ENCODE measurements at regions not wholly inside any gene's neighbourhood (a gene's known extent, or its start where the extent isn't known, plus 50 kb on each side); places are given as distances from the start of the nearest gene placed in this dataset.
"Not testable (repeated sequence)": the region's sequence is repeated elsewhere in the genome, so short reads cannot be mapped to it uniquely, and the experiment has no call there.

- no peak for DNase-seq
These were observed 404.9 kb downstream of the PCDH7 start for GRCh38 chr4:31125061-31125460.

DNA sequence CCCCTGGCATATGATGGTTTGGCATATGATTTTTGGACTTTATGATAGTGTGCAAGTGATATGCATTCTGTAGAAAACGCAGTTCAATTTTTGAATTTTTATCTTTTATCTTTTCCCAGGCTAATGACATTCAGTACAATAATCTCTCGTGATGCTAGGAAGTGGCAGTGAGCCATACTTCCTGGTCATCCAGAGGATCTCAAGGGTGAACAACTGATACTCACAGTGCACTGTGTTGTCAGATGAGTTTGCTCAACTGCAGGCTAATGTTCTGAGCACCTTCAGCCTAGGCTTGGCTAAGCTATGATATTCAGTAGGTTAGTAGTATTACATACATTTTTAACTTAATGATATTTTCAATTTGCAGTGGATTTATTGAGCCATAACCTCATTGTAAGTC is 405.3 kb downstream of the PCDH7 start:
- no peak for DNase-seq

GRCh38 chr4:31126881-31127398 is 406.8 kb downstream of the PCDH7 start:
- no peak for DNase-seq

DNA sequence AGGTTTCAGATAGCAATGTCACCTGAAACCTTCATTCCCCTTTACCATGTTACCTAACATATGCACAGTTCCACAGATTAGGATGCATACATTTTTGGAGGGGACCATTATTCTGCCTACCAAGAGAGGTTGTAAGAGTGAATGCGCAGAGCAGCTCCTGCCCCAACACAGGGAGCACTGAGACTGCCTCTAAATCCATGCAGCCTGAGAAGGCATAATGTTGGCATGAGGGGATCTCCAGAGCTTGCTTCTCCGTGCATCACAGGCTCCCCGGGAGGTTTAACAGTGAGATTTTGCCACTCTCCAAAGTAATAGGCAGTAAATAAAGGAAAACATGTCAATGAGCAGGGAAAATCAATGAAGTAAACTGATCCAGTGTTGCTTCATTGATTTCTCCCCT is 410.8 kb downstream of the PCDH7 start:
- DNase-seq, result no peak

DNA sequence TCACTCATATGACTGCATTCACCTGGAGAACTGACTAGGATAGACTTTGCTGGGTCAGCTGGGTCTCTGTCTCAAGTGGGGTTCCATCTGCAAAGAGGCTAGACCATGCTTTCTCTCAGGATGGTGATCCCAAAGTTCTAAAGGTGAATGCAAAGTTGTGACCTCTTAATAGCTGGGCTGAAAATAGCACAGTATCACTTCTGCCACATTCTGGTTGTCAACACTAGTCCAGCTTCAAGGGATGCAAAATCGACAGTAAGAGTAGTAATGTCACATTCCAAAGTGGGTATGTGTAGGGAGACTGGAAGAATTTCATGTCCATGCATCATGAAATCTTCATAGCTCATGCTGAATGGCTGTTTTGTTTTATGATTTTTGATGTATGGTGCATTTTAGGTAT is 414.6 kb downstream of the PCDH7 start:
- DNase-seq, result no peak

DNA sequence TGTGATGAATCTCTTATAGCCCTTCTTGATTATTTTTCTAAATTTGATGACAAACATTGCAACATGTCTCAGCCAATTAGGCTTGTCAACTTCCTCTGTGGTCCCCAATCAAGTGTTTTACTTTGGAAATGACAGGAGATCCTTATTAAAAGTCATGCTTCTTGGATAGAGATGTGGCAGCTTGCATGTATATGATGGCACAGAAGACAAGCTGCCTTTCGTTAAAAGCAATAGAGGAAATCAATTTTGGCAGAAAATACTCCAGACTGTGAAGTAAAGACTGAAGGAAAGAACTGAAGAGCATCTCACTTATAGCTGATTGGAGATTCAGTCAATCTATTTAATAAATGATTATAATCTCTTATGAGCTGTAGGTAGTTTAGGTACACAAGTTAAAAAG is 419.6 kb downstream of the PCDH7 start:
- no peak for DNase-seq

- no peak for DNase-seq
These were observed 421.1 kb downstream of the PCDH7 start for GRCh38 chr4:31141095-31141831.

DNA sequence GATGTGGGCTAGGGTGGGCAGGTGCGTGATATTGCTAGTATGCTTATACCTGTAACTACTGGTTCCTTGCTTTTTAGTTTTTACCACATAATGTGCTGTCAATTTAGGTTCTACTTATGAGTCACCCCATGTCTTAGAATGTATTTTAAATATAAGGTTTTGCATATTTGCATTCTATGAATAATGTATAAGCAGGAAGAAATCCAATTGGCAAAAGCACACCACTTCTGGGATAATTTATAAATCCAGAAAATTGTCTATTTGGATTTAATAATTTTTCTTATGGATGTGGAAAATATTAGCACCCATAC is 421.6 kb downstream of the PCDH7 start:
- no peak for DNase-seq

- DNase-seq, result no peak
These were observed 426.2 kb downstream of the PCDH7 start for GRCh38 chr4:31146366-31146765.

DNA sequence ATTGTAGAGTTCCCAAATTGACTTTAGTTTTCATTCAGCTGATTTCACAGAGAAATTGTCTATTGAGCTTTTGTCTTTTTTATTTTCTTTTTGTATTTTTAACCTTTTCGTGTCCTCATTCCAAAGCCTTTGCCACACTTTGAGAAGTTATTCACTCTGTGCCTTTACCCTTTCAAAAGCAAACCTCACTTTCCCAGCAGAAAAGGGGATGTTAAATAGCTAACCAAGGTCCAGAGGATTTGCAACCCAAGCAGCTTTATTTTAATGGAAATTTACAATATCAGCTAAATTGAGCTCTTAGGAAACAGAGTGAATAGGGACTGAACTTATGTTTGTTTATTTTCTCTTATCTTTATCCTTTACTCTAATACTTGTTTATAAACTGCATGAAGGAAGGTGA is 428.8 kb downstream of the PCDH7 start:
- DNase-seq, result no peak

DNA sequence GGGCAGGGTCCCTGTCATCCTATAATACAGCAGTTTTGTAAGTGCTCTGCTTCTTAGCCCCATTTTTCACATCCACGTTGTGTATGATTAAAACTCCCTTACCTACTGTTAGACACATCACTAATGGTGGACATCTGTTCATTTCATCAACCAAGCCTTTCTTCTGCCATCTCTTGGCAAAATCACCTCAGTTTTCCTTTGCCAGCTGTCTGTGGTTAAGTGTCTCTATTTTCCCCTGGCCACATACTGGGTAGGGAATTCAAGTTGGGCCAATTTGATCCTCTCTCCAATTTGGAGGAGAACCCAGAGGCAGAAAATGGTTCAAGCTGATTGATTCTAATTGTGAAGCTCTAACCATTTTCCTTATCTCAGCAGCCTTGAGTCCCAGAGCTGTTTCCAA is 436.1 kb downstream of the PCDH7 start:
- no peak for DNase-seq

GRCh38 chr4:31160146-31160545 is 440.0 kb downstream of the PCDH7 start:
- DNase-seq, result no peak

- DNase-seq, result no peak
These were observed 449.7 kb downstream of the PCDH7 start for GRCh38 chr4:31169846-31170245.

GRCh38 chr4:31171362-31171761 is 451.2 kb downstream of the PCDH7 start:
- no peak for DNase-seq

DNA sequence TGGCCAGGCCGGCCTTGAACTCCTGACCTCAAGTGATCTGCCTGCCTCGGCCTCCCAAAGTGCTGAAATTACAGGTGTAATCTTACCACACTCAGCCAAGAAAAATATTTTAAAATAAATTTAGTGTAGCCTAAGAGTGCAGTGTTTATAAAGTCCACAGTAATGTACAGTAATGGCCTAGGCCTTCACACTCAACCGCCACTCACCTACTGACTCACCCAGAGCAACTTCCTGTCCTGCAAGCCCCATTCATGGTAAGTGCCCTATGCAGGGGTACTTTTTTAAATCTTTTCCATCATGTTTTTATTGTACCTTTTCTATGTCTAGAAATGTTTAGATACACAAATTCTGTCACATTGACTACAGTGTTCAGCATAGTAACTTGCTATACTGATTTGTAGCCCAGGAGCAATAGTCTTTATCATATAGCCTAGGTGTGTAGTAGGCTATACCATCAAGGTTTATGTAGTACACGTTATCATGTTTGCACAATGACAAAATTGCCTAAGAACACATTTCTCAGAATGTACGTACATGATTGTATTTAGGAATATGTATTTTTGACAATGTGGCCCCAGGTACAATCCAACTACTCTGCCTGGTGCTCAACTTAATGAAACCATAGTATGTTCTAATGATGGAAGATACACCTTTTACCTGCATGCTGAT is 455.2 kb downstream of the PCDH7 start:
- no peak for DNase-seq

DNA sequence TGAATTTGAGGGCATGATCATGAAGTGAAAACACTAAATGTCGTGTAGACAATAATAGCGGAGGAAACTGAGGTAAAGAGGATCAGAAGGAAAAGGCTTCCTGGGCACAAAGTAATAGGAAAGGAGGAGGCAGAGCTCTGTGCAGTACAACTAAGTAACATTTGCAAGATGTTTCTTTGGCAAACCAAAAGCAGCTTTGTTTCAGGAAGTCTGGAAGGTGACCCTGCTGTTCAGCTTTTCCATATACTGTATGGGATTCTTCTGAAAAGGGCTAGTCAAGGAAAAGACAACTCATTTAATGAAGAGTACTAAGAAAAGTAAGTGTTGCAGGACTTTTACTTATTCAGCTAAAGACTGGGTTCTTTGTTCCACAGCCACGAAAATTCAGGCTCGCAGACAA is 463.1 kb downstream of the PCDH7 start:
- DNase-seq, result no peak

- DNase-seq, result no peak
These were observed 464.9 kb downstream of the PCDH7 start for GRCh38 chr4:31185014-31185585.

DNA sequence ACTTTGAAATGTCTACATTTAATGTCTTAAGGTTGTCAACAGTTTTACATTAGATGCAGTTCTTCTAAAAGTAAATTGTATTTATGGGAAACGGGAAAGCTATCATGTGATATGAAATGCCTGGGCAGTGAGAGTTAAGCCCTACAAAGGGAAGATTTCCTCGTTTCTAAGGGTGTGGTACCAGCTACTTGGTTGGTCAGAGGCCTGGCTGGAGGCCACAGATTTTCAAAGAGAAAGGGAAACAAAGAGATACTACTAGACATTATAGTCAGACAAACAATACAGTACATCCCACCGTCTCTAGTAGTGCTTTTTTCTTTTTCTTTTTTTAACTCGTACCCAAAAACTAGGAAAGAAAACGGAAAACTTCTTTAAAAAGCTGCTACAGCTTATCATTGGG is 467.8 kb downstream of the PCDH7 start:
- no peak for DNase-seq

- no peak for DNase-seq
These were observed 469.8 kb downstream of the PCDH7 start for GRCh38 chr4:31189938-31190337.

DNA sequence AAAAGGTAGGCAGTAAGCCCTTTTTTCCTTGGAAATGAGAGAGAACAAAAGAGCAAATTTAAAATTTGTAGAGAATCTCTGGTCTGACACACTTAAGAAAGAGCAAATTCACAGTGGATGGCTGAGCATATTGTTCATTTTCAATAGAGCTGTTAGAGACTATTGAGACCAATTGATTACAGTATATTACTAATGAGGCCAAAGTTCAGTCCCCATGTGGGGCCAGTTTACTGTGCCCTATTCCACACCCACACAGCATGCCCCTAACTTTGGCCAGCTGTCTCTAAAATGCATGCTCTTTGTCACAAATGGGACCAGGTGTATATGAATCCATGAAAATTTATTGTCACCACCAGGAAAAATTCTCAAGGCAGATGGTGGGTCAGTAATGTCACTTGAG is 470.5 kb downstream of the PCDH7 start:
- no peak for DNase-seq

DNA sequence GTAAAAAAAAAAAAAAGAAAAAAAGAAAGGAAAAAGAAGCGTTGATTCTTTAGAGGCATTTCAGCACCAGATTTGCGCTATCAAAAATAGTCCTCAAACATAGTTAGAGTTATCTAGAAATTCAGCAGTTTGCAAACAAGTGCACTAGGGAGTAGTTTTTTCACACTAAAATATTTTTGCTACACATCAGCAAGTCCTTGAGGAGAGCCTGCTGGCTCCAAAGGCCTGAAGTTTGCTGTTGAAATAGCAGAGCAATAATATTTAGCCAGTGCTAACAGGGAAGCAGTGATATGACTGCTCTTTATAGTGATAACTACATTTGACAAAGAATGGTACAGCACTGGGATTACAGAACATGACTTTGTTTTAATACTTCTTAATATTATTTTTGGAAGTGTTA is 472.2 kb downstream of the PCDH7 start:
- no peak for DNase-seq

DNA sequence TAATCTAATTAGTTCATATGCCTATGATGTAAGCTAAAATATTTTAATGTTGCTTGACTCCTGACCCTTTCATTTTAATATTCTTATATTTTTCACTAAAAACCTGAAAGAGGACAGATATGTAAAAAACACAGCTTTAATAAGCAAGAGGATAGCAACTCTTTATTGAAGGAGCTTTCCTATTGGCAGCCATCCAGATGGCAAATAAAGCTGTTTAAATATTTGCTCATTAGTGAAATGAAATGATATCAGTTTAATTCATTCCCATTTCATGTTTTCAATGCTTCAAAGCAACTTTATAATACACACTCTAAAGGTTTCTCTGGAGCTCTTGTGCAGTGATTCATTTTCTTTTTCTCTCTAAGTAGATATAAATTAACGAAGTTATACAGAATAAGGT is 473.4 kb downstream of the PCDH7 start:
- no peak for DNase-seq

DNA sequence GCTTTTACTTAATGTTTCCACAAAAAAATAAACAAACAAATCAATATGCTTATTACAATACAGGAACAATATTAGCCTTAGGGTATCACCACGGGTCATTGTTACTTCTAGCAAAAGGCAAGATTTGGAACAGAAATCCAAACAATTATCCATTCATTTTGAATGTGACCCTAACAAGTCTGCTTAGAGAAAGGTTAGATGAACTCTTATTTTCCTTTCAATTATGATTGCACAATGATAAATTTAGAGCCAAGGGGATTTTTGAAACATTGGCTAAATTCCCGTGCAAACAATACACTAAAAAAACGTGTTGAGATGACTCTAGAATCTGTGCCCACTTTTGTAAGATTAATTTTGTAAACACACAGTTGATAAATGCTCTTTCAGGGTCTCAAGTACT is 474.7 kb downstream of the PCDH7 start:
- no peak for DNase-seq

DNA sequence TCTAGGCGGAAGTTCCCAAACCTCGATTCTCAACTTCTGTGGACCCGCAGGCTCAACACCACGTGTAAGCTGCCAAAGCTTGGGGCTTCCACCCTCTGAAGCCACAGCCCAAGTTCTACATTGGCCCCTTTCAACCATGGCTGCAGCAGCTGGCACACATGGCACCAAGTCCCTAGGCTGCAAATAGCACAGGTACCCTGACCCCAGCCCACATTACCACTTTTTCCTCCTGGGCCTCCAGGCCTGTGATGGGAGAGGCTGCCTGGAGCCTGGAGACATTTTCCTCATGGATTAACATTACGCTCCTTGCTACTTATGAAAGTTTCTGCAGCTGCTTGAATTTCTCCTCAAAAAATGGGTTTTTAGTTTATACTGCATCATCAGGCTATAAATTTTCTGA is 479.5 kb downstream of the PCDH7 start:
- DNase-seq, result no peak

GRCh38 chr4:31202054-31202453 is 481.9 kb downstream of the PCDH7 start:
- not testable (repeated sequence) for DNase-seq
